Osteoblast (primary cell): ENCODE measurements at regions not wholly inside any gene's neighbourhood (a gene's known extent, or its start where the extent isn't known, plus 50 kb on each side); places are given as distances from the start of the nearest gene placed in this dataset.
"Not testable (repeated sequence)": the region's sequence is repeated elsewhere in the genome, so short reads cannot be mapped to it uniquely, and the experiment has no call there.

ENCODE experiments used
- DNase-seq: peaks from one replicate; pipeline ENCODE4 v3.0.0; 2011; ENCODE audit warnings: low spot score, mixed read lengths; ENCODE audit not compliant: insufficient read length; ENCODE audit errors: missing footprints
- H2AFZ ChIP-seq: 2 replicates; pipeline ENCODE4 v1.6.0; 2011; ENCODE audit warnings: mild to moderate bottlenecking, low read length
- H3K27ac ChIP-seq: 2 replicates; pipeline ENCODE4 v1.5.1; 2011; ENCODE audit warnings: mild to moderate bottlenecking, low read depth, low read length, moderate library complexity
- H3K27me3 ChIP-seq: 2 replicates; pipeline ENCODE4 v1.6.0; 2012; ENCODE audit warnings: mild to moderate bottlenecking, control low read depth, inconsistent platforms, low read length, moderate library complexity; ENCODE audit not compliant: insufficient read depth
- H3K36me3 ChIP-seq: 2 replicates; pipeline ENCODE4 v1.5.1; 2011; ENCODE audit warnings: mild to moderate bottlenecking, low read length, control low read depth, moderate library complexity; ENCODE audit not compliant: insufficient read depth
- H3K4me1 ChIP-seq: 2 replicates; pipeline ENCODE4 v1.5.1; 2011; ENCODE audit warnings: mild to moderate bottlenecking, low read length, control low read depth, moderate library complexity; ENCODE audit not compliant: insufficient read depth
- H3K4me2 ChIP-seq: 2 replicates; pipeline ENCODE4 v1.6.0; 2011; ENCODE audit warnings: mild to moderate bottlenecking, low read length; ENCODE audit not compliant: insufficient read depth
- H3K4me3 ChIP-seq: fragments of 200-600 bp; sonication (generic); 3 replicates; pipeline ENCODE4 v1.5.1; 2012; ENCODE audit warnings: mild to moderate bottlenecking, low read length, inconsistent platforms; ENCODE audit not compliant: insufficient read depth
- H3K79me2 ChIP-seq: 2 replicates; pipeline ENCODE4 v1.6.0; 2012; ENCODE audit warnings: mild to moderate bottlenecking, low read length, control low read depth, inconsistent platforms; ENCODE audit not compliant: insufficient read depth
- H3K9me3 ChIP-seq: 2 replicates; pipeline ENCODE4 v1.5.1; 2011; ENCODE audit warnings: low read depth, low read length, control low read depth
- H4K20me1 ChIP-seq: 2 replicates; pipeline ENCODE4 v1.6.0; 2012; ENCODE audit warnings: mild to moderate bottlenecking, low read length, control low read depth; ENCODE audit not compliant: insufficient read depth
- CTCF ChIP-seq: IDR thresholded peaks from 2 replicates; pipeline ENCODE4 v1.5.1; 2011; ENCODE audit warnings: mild to moderate bottlenecking, low read depth, low read length, moderate library complexity; ENCODE audit errors: extremely low read depth

- H3K9me3 ChIP-seq = no peaks in the 10 kb centered on the region
- no peak overlapping the region for H2AFZ ChIP-seq
- peaks cover 3% of the 10 kb centered on the region for H3K27me3 ChIP-seq
- no peak overlapping the region for H3K27ac ChIP-seq
- DNase-seq = no peak
- no peak for TF ChIP-seq CTCF
- no peaks in the 10 kb centered on the region for H3K79me2 ChIP-seq
- no peaks in the 10 kb centered on the region for H3K36me3 ChIP-seq
- no peak overlapping the region for H3K4me2 ChIP-seq
- H3K4me1 ChIP-seq = no peaks in the 10 kb centered on the region
- H3K4me3 ChIP-seq = no peak overlapping the region
- no peaks in the 10 kb centered on the region for H4K20me1 ChIP-seq
Observed at GRCh38 chr15:36026627-36027283, 480.8 kb upstream of the DPH6 start.

- H3K27me3 ChIP-seq = peaks cover 3% of the 10 kb centered on the region
- H3K4me2 ChIP-seq = peak overlapping the region; percentile 11
- H3K4me3 ChIP-seq = no peak overlapping the region
- DNase-seq = no peak
- H3K27ac ChIP-seq = no peak overlapping the region
- H4K20me1 ChIP-seq = no peaks in the 10 kb centered on the region
- no peaks in the 10 kb centered on the region for H3K79me2 ChIP-seq
- no peak overlapping the region for H2AFZ ChIP-seq
- no peaks in the 10 kb centered on the region for H3K4me1 ChIP-seq
- no peak for TF ChIP-seq CTCF
- H3K36me3 ChIP-seq = no peaks in the 10 kb centered on the region
- H3K9me3 ChIP-seq = no peaks in the 10 kb centered on the region
Observed at GRCh38 chr15:36029606-36030210, 483.7 kb upstream of the DPH6 start.

- H2AFZ ChIP-seq = no peak overlapping the region
- H3K4me1 ChIP-seq = no peaks in the 10 kb centered on the region
- no peak for TF ChIP-seq CTCF
- H3K4me2 ChIP-seq = no peak overlapping the region
- DNase-seq = no peak
- no peaks in the 10 kb centered on the region for H3K27me3 ChIP-seq
- H3K9me3 ChIP-seq = no peaks in the 10 kb centered on the region
- no peaks in the 10 kb centered on the region for H3K36me3 ChIP-seq
- H4K20me1 ChIP-seq = no peaks in the 10 kb centered on the region
- H3K4me3 ChIP-seq = no peak overlapping the region
- no peak overlapping the region for H3K27ac ChIP-seq
- no peaks in the 10 kb centered on the region for H3K79me2 ChIP-seq
Observed at GRCh38 chr15:36039996-36040572, 494.1 kb upstream of the DPH6 start.

- not testable (repeated sequence) for H3K36me3 ChIP-seq, H4K20me1 ChIP-seq, H3K9me3 ChIP-seq, H3K4me1 ChIP-seq, DNase-seq, H3K27ac ChIP-seq, H3K79me2 ChIP-seq, H3K27me3 ChIP-seq
- Histone ChIP-seq H3K4me3 (peak overlapping the region; percentile 73), H2AFZ (peak overlapping the region; percentile 95), H3K4me2 (peak overlapping the region; percentile 87)
Observed at GRCh38 chr15:36047018-36047716, 501.2 kb upstream of the DPH6 start.
